ENCODE measurements at regions not wholly inside any gene's neighbourhood (a gene's known extent, or its start where the extent isn't known, plus 50 kb on each side); places are given as distances from the start of the nearest gene placed in this dataset.
"Not testable (repeated sequence)": the region's sequence is repeated elsewhere in the genome, so short reads cannot be mapped to it uniquely, and the experiment has no call there.

DNA sequence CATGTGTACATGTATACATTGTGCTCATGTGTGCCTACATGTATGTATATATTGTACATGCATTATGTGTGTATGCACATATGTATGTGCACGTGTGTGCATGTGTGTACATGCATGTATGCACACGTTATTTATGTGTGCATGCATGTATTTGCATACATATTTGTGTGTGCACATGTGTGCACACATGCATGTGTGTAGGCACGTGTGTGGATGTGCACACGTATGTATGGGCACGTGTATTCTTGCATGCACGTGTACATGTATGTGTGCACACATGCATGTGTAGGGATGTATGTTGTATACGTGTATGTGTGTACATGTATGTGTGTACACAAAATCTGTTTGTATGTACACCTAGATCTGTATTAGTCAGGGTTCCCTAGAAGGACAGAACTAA, 556.0 kb downstream of the PRIM2 start:
- TF ChIP-seq, protein P1, sequence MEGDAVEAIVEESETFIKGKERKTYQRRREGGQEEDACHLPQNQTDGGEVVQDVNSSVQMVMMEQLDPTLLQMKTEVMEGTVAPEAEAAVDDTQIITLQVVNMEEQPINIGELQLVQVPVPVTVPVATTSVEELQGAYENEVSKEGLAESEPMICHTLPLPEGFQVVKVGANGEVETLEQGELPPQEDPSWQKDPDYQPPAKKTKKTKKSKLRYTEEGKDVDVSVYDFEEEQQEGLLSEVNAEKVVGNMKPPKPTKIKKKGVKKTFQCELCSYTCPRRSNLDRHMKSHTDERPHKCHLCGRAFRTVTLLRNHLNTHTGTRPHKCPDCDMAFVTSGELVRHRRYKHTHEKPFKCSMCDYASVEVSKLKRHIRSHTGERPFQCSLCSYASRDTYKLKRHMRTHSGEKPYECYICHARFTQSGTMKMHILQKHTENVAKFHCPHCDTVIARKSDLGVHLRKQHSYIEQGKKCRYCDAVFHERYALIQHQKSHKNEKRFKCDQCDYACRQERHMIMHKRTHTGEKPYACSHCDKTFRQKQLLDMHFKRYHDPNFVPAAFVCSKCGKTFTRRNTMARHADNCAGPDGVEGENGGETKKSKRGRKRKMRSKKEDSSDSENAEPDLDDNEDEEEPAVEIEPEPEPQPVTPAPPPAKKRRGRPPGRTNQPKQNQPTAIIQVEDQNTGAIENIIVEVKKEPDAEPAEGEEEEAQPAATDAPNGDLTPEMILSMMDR (IDR thresholded peaks at IDR 0.05; ENCODE audit: borderline replicate concordance, extremely low read depth, low read length, poor library complexity, severe bottlenecking) = not testable (repeated sequence)
- not testable (repeated sequence) for TF ChIP-seq EZH2 (IDR thresholded peaks at IDR 0.05; ENCODE audit: borderline replicate concordance, low read depth, low read length, severe bottlenecking)

Data from DND-41 (cell line).